Breast epithelium (tissue), 3 donors: ENCODE measurements at regions not wholly inside any gene's neighbourhood (a gene's known extent, or its start where the extent isn't known, plus 50 kb on each side); places are given as distances from the start of the nearest gene placed in this dataset.

Source experiments
- CTCF ChIP-seq, 3 donors: fragments of 450-650 bp; IDR thresholded peaks; one replicate each; pipeline ENCODE4 v1.5.1; 2016 to 2017; ENCODE audit warnings: antibody characterized with exemption in 3 of 3, mild to moderate bottlenecking in 3 of 3, moderate library complexity in 3 of 3
- POLR2A ChIP-seq: fragments of 450-650 bp; IDR thresholded peaks from one replicate; pipeline ENCODE4 v1.6.1; 2016; ENCODE audit warnings: antibody characterized with exemption, mild to moderate bottlenecking, moderate library complexity

GRCh38 chr11:26227301-26227746 is 104.6 kb upstream of the ANO3 start:
- TF ChIP-seq CTCF (IDR thresholded peaks at IDR 0.05) (no peak), POLR2A (no peak)
